GM12878 (cell line): ENCODE measurements at regions not wholly inside any gene's neighbourhood (a gene's known extent, or its start where the extent isn't known, plus 50 kb on each side); places are given as distances from the start of the nearest gene placed in this dataset.

Experiments
- ATAC-seq: fragments of 200-7000 bp; cut with Tn5 transposase; 3 replicates; pipeline ENCODE4 v1.9.1; 2020; ENCODE audit warnings: mild to moderate bottlenecking, moderate library complexity
- BruUV-seq: library from RNA; stranded (reverse); fragments of 400-500 nt; replicated peaks from 2 replicates; lab custom pipeline; 2021; lab: Mats Ljungman, UMichigan
- CTCF ChIA-PET: fragments of 300-600 bp; sonication (Branson Sonifier 250); formaldehyde crosslinking; extraction: SDS; loops from one replicate; lab custom pipeline; 2021; ENCODE audit warnings: inconsistent platforms; lab: Yijun Ruan, JAX
- POLR2A ChIA-PET: fragments of 350-600 bp; formaldehyde crosslinking; extraction: SDS; loops from one replicate; lab custom pipeline; 2021; ENCODE audit warnings: inconsistent platforms; lab: Charles Lee
- RAD21 ChIA-PET: fragments of 300-600 bp; sonication (Branson Sonifier 250); formaldehyde crosslinking; loops from one replicate; lab custom pipeline; 2023; ENCODE audit warnings: antibody characterized with exemption; ENCODE audit not compliant: unreplicated experiment; lab: Charles Lee
- SMC1A ChIA-PET: fragments of 300-600 bp; sonication (Branson Sonifier 250); formaldehyde crosslinking; loops from one replicate; lab custom pipeline; 2023; ENCODE audit not compliant: unreplicated experiment, uncharacterized antibody; lab: Charles Lee
- DNase-seq: peaks from one replicate; pipeline ENCODE4 v3.0.0-alpha.2; 2011; ENCODE audit warnings: low read depth, low spot score
- FAIRE-seq: peaks from 3 replicates; lab custom pipeline; 2011; peaks lifted over from hg19 to GRCh38; lab: Jason Lieb, UNC
- H2AFZ ChIP-seq: 2 replicates; pipeline ENCODE4 v1.6.0; 2011; ENCODE audit warnings: low read depth, low read length, control low read depth; ENCODE audit not compliant: control insufficient read depth
- H3K27ac ChIP-seq: 2 replicates; pipeline ENCODE4 v1.5.1; 2011; ENCODE audit warnings: control low read depth; ENCODE audit not compliant: control insufficient read depth, insufficient read depth
- H3K27me3 ChIP-seq, 2 experiments: replicated peaks in 1 of 2; 2 replicates each; pipeline versions ENCODE4 v1.6.0 to v1.6.1; 2011; ENCODE audit warnings: low read length in 1 of 2; ENCODE audit not compliant: control insufficient read depth in 2 of 2, insufficient read depth in 2 of 2
- H3K36me3 ChIP-seq, 2 experiments: 2 replicates each; pipeline ENCODE4 v1.5.1; 2011; ENCODE audit warnings: low read length in 1 of 2; ENCODE audit not compliant: control insufficient read depth in 2 of 2, insufficient read depth in 2 of 2
- H3K4me1 ChIP-seq: 2 replicates; pipeline ENCODE4 v1.6.1; 2011; ENCODE audit warnings: mild to moderate bottlenecking, low read length, moderate library complexity, mixed read lengths; ENCODE audit not compliant: control insufficient read depth, insufficient read depth
- H3K4me2 ChIP-seq: 2 replicates; pipeline ENCODE4 v1.6.0; 2011; ENCODE audit warnings: control low read depth; ENCODE audit not compliant: control insufficient read depth, insufficient read depth
- H3K4me3 ChIP-seq: fragments of 200-600 bp; sonication (generic); 2 replicates; pipeline ENCODE4 v1.5.1; 2016
- H3K79me2 ChIP-seq: 2 replicates; pipeline ENCODE4 v1.6.0; 2011; ENCODE audit warnings: low read length; ENCODE audit not compliant: control insufficient read depth, insufficient read depth
- H3K9ac ChIP-seq: 2 replicates; pipeline ENCODE4 v1.8.0; 2011; ENCODE audit warnings: low read length, control low read depth, mixed read lengths; ENCODE audit not compliant: control insufficient read depth, insufficient read depth
- H3K9me3 ChIP-seq: replicated peaks from 3 replicates; pipeline ENCODE4 v1.5.1; 2011; ENCODE audit warnings: mild to moderate bottlenecking, low read length; ENCODE audit not compliant: control insufficient read depth, insufficient read depth
- H4K20me1 ChIP-seq: 2 replicates; pipeline ENCODE4 v1.6.0; 2011; ENCODE audit not compliant: control insufficient read depth, insufficient read depth
- CHD2 ChIP-seq: IDR thresholded peaks from 2 replicates; pipeline ENCODE4 v1.6.1; 2011; ENCODE audit warnings: low read depth, low read length, improper control_type of control experiment, borderline replicate concordance
- EZH2 ChIP-seq: IDR thresholded peaks from 2 replicates; pipeline ENCODE4 v1.6.1; 2012; ENCODE audit warnings: low read depth, mild to moderate bottlenecking, control low read depth, inconsistent platforms, low read length, borderline replicate concordance; ENCODE audit not compliant: control insufficient read depth
- GABPA ChIP-seq: IDR thresholded peaks from 2 replicates; pipeline ENCODE4 v1.6.1; 2014; ENCODE audit warnings: antibody characterized with exemption, low read depth, mild to moderate bottlenecking, inconsistent platforms
- HCFC1 ChIP-seq: fragments of 150-350 bp; IDR thresholded peaks from 2 replicates; pipeline ENCODE4 v1.6.1; 2014; ENCODE audit warnings: low read length
- KLF5 ChIP-seq: fragments of 450-650 bp; IDR thresholded peaks from 2 replicates; pipeline ENCODE4 v1.6.1; 2014; ENCODE audit warnings: mild to moderate bottlenecking; ENCODE audit not compliant: partially characterized antibody
- MYC ChIP-seq: IDR thresholded peaks from 2 replicates; pipeline ENCODE4 v1.6.1; 2011; ENCODE audit warnings: mild to moderate bottlenecking, low read length, moderate library complexity, inconsistent platforms; ENCODE audit not compliant: insufficient read depth, insufficient replicate concordance, insufficient read length, severe bottlenecking
- POU2F2 ChIP-seq: IDR thresholded peaks from 3 replicates; pipeline ENCODE4 v1.6.1; 2011; ENCODE audit warnings: low read depth, mild to moderate bottlenecking, low read length, borderline replicate concordance
- SIN3A ChIP-seq: IDR thresholded peaks from 2 replicates; pipeline ENCODE4 v1.6.1; 2012; ENCODE audit warnings: low read depth, low read length, improper control_type of control experiment
- TBL1XR1 ChIP-seq: IDR thresholded peaks from 2 replicates; pipeline ENCODE4 v1.6.1; 2012; ENCODE audit warnings: low read depth, low read length, improper control_type of control experiment
- TCF12 ChIP-seq: IDR thresholded peaks from 2 replicates; pipeline ENCODE4 v1.6.1; 2011; ENCODE audit warnings: low read depth, mild to moderate bottlenecking, low read length
- ZNF217 ChIP-seq: fragments of 450-650 bp; IDR thresholded peaks from 2 replicates; pipeline ENCODE4 v1.6.1; 2017; ENCODE audit warnings: antibody characterized with exemption, mild to moderate bottlenecking
- WGBS: methylation state at CpG from one replicate; pipeline ENCODE4 v1.1.6; 2016; ENCODE audit warnings: low lambda C conversion rate; ENCODE audit not compliant: insufficient replicate concordance, insufficient coverage; ENCODE audit errors: missing lambda C conversion rate; 5-methylcytosine and 5-hydroxymethylcytosine counted together
- in situ Hi-C: fragments of 300-500 bp; cut with MboI; formaldehyde crosslinking; loops from 9 replicates; pipeline ENCODE4 v1.14.3; 2018; ENCODE audit warnings: mixed read lengths
- intact Hi-C: fragments of 100-400 bp; cut with micrococcal nuclease; formaldehyde crosslinking; loops from one replicate; pipeline ENCODE4 v1.14.2; 2022; ENCODE audit not compliant: unreplicated experiment
- TF ChIP-seq, protein P1 (sequence below): fragments of 450-650 bp; IDR thresholded peaks from 2 replicates; pipeline ENCODE4 v1.6.1; 2016; ENCODE audit warnings: mild to moderate bottlenecking, moderate library complexity, borderline replicate concordance
- TF ChIP-seq, protein P2 (sequence below): IDR thresholded peaks from 2 replicates; pipeline ENCODE4 v1.6.1; 2012; ENCODE audit warnings: low read depth, low read length, improper control_type of control experiment
- TF ChIP-seq, protein P3 (sequence below): fragments of 150-350 bp; IDR thresholded peaks from 2 replicates; pipeline ENCODE4 v1.6.1; 2014; ENCODE audit warnings: mild to moderate bottlenecking, low read depth, low read length
- TF ChIP-seq, protein P4 (sequence below): fragments of 450-650 bp; IDR thresholded peaks from 2 replicates; pipeline ENCODE4 v1.6.1; 2018; ENCODE audit warnings: borderline replicate concordance, mild to moderate bottlenecking; ENCODE audit not compliant: partially characterized antibody

GRCh38 chr6:113487489-113488058, 369.6 kb upstream of the MARCKS start:
- CTCF ChIA-PET, result interaction anchor here (0.7 to 1.8 kb wide), 5 partner anchors 27 to 610 kb away, joined by 3 to 5 read pairs (median 3); no protein-coding TSS in a partner anchor
- no TSS peak for BruUV-seq
- in situ Hi-C loops, result no loop called here
- TF ChIP-seq, protein P1, sequence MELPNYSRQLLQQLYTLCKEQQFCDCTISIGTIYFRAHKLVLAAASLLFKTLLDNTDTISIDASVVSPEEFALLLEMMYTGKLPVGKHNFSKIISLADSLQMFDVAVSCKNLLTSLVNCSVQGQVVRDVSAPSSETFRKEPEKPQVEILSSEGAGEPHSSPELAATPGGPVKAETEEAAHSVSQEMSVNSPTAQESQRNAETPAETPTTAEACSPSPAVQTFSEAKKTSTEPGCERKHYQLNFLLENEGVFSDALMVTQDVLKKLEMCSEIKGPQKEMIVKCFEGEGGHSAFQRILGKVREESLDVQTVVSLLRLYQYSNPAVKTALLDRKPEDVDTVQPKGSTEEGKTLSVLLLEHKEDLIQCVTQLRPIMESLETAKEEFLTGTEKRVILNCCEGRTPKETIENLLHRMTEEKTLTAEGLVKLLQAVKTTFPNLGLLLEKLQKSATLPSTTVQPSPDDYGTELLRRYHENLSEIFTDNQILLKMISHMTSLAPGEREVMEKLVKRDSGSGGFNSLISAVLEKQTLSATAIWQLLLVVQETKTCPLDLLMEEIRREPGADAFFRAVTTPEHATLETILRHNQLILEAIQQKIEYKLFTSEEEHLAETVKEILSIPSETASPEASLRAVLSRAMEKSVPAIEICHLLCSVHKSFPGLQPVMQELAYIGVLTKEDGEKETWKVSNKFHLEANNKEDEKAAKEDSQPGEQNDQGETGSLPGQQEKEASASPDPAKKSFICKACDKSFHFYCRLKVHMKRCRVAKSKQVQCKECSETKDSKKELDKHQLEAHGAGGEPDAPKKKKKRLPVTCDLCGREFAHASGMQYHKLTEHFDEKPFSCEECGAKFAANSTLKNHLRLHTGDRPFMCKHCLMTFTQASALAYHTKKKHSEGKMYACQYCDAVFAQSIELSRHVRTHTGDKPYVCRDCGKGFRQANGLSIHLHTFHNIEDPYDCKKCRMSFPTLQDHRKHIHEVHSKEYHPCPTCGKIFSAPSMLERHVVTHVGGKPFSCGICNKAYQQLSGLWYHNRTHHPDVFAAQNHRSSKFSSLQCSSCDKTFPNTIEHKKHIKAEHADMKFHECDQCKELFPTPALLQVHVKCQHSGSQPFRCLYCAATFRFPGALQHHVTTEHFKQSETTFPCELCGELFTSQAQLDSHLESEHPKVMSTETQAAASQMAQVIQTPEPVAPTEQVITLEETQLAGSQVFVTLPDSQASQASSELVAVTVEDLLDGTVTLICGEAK, result no peak
- TF ChIP-seq SIN3A (no peak), TBL1XR1 (no peak), ZNF217 (no peak), TCF12 (no peak), POU2F2 (no peak), GABPA (no peak), MYC (no peak), KLF5 (no peak), HCFC1 (no peak), EZH2 (no peak), CHD2 (no peak)
- TF ChIP-seq, protein P2, sequence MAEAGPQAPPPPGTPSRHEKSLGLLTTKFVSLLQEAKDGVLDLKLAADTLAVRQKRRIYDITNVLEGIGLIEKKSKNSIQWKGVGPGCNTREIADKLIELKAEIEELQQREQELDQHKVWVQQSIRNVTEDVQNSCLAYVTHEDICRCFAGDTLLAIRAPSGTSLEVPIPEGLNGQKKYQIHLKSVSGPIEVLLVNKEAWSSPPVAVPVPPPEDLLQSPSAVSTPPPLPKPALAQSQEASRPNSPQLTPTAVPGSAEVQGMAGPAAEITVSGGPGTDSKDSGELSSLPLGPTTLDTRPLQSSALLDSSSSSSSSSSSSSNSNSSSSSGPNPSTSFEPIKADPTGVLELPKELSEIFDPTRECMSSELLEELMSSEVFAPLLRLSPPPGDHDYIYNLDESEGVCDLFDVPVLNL, result no peak
- TF ChIP-seq, protein P3, sequence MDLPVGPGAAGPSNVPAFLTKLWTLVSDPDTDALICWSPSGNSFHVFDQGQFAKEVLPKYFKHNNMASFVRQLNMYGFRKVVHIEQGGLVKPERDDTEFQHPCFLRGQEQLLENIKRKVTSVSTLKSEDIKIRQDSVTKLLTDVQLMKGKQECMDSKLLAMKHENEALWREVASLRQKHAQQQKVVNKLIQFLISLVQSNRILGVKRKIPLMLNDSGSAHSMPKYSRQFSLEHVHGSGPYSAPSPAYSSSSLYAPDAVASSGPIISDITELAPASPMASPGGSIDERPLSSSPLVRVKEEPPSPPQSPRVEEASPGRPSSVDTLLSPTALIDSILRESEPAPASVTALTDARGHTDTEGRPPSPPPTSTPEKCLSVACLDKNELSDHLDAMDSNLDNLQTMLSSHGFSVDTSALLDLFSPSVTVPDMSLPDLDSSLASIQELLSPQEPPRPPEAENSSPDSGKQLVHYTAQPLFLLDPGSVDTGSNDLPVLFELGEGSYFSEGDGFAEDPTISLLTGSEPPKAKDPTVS, result no peak
- TF ChIP-seq, protein P4, sequence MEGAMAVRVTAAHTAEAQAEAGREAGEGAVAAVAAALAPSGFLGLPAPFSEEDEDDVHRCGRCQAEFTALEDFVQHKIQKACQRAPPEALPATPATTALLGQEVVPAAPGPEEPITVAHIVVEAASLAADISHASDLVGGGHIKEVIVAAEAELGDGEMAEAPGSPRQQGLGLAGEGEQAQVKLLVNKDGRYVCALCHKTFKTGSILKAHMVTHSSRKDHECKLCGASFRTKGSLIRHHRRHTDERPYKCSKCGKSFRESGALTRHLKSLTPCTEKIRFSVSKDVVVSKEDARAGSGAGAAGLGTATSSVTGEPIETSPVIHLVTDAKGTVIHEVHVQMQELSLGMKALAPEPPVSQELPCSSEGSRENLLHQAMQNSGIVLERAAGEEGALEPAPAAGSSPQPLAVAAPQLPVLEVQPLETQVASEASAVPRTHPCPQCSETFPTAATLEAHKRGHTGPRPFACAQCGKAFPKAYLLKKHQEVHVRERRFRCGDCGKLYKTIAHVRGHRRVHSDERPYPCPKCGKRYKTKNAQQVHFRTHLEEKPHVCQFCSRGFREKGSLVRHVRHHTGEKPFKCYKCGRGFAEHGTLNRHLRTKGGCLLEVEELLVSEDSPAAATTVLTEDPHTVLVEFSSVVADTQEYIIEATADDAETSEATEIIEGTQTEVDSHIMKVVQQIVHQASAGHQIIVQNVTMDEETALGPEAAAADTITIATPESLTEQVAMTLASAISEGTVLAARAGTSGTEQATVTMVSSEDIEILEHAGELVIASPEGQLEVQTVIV, result no peak

More at GRCh38 chr6:113487489-113488058, 369.6 kb upstream of the MARCKS start:
- Histone ChIP-seq H3K4me2 (no peak overlapping the region), H3K79me2 (no peaks in the 10 kb centered on the region), H3K27ac (no peak overlapping the region), H3K9me3 (no peaks in the 10 kb centered on the region), H3K27me3 (no peaks in the 10 kb centered on the region), H3K36me3 (no peaks in the 10 kb centered on the region), H4K20me1 (no peaks in the 10 kb centered on the region), H2AFZ (no peak overlapping the region), H3K9ac (no peak overlapping the region), H3K4me1 (no peaks in the 10 kb centered on the region), H3K4me3 (no peak overlapping the region)
- DNase-seq (no peak), ATAC-seq (no peak), FAIRE-seq (no peak)
- intact Hi-C loops, result no loop called here
- RAD21 ChIA-PET, result interaction anchor here (0.6 to 2.0 kb wide), 4 partner anchors 139 to 392 kb away, joined by 3 to 9 read pairs (median 6); no protein-coding TSS in a partner anchor
- POLR2A ChIA-PET, result interaction anchor here (0.6 kb wide), 1 partner anchor 141 kb away, joined by 3 read pairs; no protein-coding TSS in a partner anchor
- SMC1A ChIA-PET, result interaction anchor here (0.7 to 2.0 kb wide), 6 partner anchors 13 to 392 kb away, joined by 3 to 6 read pairs (median 3); no protein-coding TSS in a partner anchor
- WGBS, result 50% methylated on average over 2 of the region's 2 CpGs
